OCI-LY1 (cell line): ENCODE measurements at regions not wholly inside any gene's neighbourhood (a gene's known extent, or its start where the extent isn't known, plus 50 kb on each side); places are given as distances from the start of the nearest gene placed in this dataset.

Experiments
- EZH2 ChIP-seq: fragments of 200-600 bp; sonication (generic), shearing (Covaris generic); IDR thresholded peaks from 2 replicates; pipeline ENCODE4 v1.8.0; 2017; ENCODE audit warnings: borderline replicate concordance, mixed run types, mild to moderate bottlenecking, antibody characterized with exemption, low read length, moderate library complexity, mixed read lengths
- TF ChIP-seq, protein P1 (sequence below): fragments of 200-600 bp; sonication (generic), shearing (Covaris generic); IDR thresholded peaks from 2 replicates; pipeline ENCODE4 v1.5.1; 2017; ENCODE audit warnings: mild to moderate bottlenecking, antibody characterized with exemption, low read length, moderate library complexity, mixed read lengths

DNA sequence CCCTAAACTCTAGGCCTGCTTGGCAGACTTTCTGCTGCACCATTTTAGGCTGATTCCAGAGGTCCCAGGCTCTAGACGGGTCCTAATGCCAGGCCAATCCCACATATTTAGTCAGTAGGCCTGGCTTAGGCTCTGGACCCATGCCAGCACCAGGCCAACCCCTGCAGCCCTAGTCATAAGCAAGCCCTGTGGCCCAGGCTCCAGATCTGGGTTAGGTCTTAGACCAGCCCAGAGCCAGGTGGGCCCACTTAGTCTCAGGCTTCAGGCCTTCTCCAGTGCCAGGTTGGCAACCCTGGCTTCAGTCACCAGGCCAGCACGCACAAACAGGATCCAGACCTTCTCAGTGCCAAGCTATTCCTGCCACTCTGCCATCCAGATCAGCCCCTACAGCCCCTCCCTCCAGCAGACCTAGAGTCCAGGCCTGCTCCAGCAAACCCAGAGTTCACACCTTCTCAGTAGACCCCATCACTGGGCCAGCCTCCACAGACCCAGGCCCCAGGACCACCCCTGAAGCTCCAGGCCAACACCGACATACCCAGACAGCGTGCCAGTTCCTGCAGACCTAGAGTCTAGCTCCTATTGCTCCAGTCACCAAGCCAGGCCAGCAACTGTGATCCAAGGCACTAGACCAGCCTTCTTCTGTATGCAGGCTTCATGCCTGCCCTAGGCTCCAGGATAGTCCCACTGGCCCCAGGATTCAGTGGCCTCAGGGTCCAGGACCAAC lies 467.6 kb downstream of the RWDD3 start:
- TF ChIP-seq, protein P1, sequence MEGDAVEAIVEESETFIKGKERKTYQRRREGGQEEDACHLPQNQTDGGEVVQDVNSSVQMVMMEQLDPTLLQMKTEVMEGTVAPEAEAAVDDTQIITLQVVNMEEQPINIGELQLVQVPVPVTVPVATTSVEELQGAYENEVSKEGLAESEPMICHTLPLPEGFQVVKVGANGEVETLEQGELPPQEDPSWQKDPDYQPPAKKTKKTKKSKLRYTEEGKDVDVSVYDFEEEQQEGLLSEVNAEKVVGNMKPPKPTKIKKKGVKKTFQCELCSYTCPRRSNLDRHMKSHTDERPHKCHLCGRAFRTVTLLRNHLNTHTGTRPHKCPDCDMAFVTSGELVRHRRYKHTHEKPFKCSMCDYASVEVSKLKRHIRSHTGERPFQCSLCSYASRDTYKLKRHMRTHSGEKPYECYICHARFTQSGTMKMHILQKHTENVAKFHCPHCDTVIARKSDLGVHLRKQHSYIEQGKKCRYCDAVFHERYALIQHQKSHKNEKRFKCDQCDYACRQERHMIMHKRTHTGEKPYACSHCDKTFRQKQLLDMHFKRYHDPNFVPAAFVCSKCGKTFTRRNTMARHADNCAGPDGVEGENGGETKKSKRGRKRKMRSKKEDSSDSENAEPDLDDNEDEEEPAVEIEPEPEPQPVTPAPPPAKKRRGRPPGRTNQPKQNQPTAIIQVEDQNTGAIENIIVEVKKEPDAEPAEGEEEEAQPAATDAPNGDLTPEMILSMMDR: no peak
- TF ChIP-seq EZH2: no peak
